Panc1 (cell line): ENCODE measurements at regions not wholly inside any gene's neighbourhood (a gene's known extent, or its start where the extent isn't known, plus 50 kb on each side); places are given as distances from the start of the nearest gene placed in this dataset.

Experiments
- CTCF ChIP-seq: fragments of 450-650 bp; IDR thresholded peaks from 2 replicates; pipeline ENCODE4 v1.5.1; 2017; ENCODE audit warnings: mild to moderate bottlenecking
- POLR2AphosphoS5 ChIP-seq: IDR thresholded peaks from 2 replicates; pipeline ENCODE4 v1.6.1; 2012; ENCODE audit warnings: mild to moderate bottlenecking, low read depth, low read length, moderate library complexity

DNA sequence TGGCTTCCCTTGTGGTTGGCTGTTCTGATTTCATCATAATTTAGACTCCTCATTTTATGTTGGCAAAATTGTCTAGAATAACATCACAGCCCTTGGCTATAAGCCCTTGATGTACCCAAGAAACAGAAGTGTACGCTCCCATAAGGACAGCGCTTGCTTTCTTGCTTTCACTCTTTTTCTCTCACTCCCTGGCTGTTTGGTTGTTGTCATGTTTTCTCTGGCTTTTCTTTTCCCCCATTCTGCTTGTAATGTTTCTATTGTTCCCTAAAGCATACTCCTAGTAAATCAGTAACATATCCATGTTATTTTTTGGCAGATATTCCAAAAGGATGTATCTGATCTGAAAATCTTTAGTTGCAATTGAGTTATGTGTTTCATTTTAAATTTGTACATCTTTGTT, 530.5 kb downstream of the NOVA1 start:
- TF ChIP-seq CTCF (no peak), POLR2AphosphoS5 (no peak)
